OCI-LY1 (cell line): ENCODE measurements at regions not wholly inside any gene's neighbourhood (a gene's known extent, or its start where the extent isn't known, plus 50 kb on each side); places are given as distances from the start of the nearest gene placed in this dataset.

Experiments used
- EZH2 ChIP-seq: fragments of 200-600 bp; sonication (generic), shearing (Covaris generic); IDR thresholded peaks from 2 replicates; pipeline ENCODE4 v1.8.0; 2017; ENCODE audit warnings: borderline replicate concordance, mixed run types, mild to moderate bottlenecking, antibody characterized with exemption, low read length, moderate library complexity, mixed read lengths
- TF ChIP-seq, protein P1 (sequence below): fragments of 200-600 bp; sonication (generic), shearing (Covaris generic); IDR thresholded peaks from 2 replicates; pipeline ENCODE4 v1.5.1; 2017; ENCODE audit warnings: mild to moderate bottlenecking, antibody characterized with exemption, low read length, moderate library complexity, mixed read lengths

GRCh38 chr7:36053589-36053988, 99.5 kb upstream of the EEPD1 start:
- TF ChIP-seq, protein P1, sequence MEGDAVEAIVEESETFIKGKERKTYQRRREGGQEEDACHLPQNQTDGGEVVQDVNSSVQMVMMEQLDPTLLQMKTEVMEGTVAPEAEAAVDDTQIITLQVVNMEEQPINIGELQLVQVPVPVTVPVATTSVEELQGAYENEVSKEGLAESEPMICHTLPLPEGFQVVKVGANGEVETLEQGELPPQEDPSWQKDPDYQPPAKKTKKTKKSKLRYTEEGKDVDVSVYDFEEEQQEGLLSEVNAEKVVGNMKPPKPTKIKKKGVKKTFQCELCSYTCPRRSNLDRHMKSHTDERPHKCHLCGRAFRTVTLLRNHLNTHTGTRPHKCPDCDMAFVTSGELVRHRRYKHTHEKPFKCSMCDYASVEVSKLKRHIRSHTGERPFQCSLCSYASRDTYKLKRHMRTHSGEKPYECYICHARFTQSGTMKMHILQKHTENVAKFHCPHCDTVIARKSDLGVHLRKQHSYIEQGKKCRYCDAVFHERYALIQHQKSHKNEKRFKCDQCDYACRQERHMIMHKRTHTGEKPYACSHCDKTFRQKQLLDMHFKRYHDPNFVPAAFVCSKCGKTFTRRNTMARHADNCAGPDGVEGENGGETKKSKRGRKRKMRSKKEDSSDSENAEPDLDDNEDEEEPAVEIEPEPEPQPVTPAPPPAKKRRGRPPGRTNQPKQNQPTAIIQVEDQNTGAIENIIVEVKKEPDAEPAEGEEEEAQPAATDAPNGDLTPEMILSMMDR = no peak
- TF ChIP-seq EZH2 = no peak
